ENCODE measurements at regions not wholly inside any gene's neighbourhood (a gene's known extent, or its start where the extent isn't known, plus 50 kb on each side); places are given as distances from the start of the nearest gene placed in this dataset.

DNA sequence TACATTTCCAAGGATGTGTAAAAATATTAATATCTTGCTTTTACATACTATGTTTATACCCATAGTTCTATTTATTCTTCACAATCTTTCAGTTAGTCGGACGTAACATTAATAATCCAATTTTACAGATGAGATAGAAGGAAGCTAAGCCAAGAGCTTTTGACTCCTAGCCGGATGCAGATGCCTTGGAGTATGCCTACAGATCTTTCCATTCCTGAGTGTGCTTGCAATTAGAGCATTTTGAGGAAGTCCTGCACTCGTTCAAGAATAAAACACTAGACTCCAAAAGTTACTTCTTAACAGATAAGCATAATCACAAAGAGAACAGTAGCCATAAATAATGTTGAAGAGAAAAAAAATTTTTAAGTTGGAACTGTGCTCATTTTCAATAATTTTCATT lies 337.6 kb upstream of the CLEC14A start:
- no peak overlapping the region for H3K23ac ChIP-seq (ENCODE audit: low read depth, low read length)
- POLR2A ChIA-PET (ENCODE audit: unreplicated experiment) = no interaction called here
- no peak overlapping the region for H2AK5ac ChIP-seq (ENCODE audit: low read depth, low read length)
- no peak overlapping the region for H2BK15ac ChIP-seq (ENCODE audit: low read depth, low read length)
- no peak overlapping the region for H3K4me3 ChIP-seq (ENCODE audit: insufficient read depth, low read depth, low read length)
- in situ Hi-C loops (cut with MboI; ENCODE audit: low sequenced_read_pairs) (no loop called here), intact Hi-C loops (cut with micrococcal nuclease) (no loop called here), dilution Hi-C loops (cut with HindIII; ENCODE audit: low sequenced_read_pairs, unreplicated experiment) (no loop called here)
- H3K4me2 ChIP-seq (ENCODE audit: low read depth, low read length) = no peak overlapping the region
- H4K20me1 ChIP-seq (ENCODE audit: insufficient read depth, low read length) = no peaks in the 10 kb centered on the region
- no peaks in the 10 kb centered on the region for H3K4me1 ChIP-seq (ENCODE audit: control insufficient read depth, insufficient read depth, low read length)
- CTCF ChIA-PET = no interaction called here
- no peaks in the 10 kb centered on the region for H3K9me3 ChIP-seq (ENCODE audit: control insufficient read depth, insufficient read depth, low read length)
- no peak overlapping the region for H3K4ac ChIP-seq (ENCODE audit: low read depth, low read length)
- H3K56ac ChIP-seq (ENCODE audit: extremely low read depth, insufficient read depth, low read length) = no peak overlapping the region
- H2AK9ac ChIP-seq (replicated peaks; ENCODE audit: low read depth, low read length, poor library complexity) = no peak overlapping the region
- H3K9ac ChIP-seq (ENCODE audit: low read depth, low read length) = no peak overlapping the region
- H2AFZ ChIP-seq (replicated peaks; ENCODE audit: low read length, poor library complexity) = no peak overlapping the region
- no peaks in the 10 kb centered on the region for H3K36me3 ChIP-seq (ENCODE audit: control insufficient read depth, insufficient read depth, low read length)
- H3K9me1 ChIP-seq (ENCODE audit: insufficient read depth, low read length) = no peaks in the 10 kb centered on the region
- no peak overlapping the region for H3K14ac ChIP-seq (replicated peaks; ENCODE audit: low read depth, low read length)
- TF ChIP-seq BHLHE40 (IDR thresholded peaks at IDR 0.05; ENCODE audit: low read depth, low read length) (no peak), POLR2A (IDR thresholded peaks at IDR 0.05; ENCODE audit: low read depth, low read length) (no peak), RCOR1 (IDR thresholded peaks at IDR 0.05; ENCODE audit: insufficient replicate concordance, low read length) (no peak), MAFK (IDR thresholded peaks at IDR 0.05; ENCODE audit: low read depth, low read length) (no peak), RAD21 (IDR thresholded peaks at IDR 0.05; ENCODE audit: low read length) (no peak), MAZ (IDR thresholded peaks at IDR 0.05; ENCODE audit: borderline replicate concordance, low read depth, low read length) (no peak), CHD1 (IDR thresholded peaks at IDR 0.05; ENCODE audit: low read depth, low read length) (no peak), MXI1 (IDR thresholded peaks at IDR 0.05; ENCODE audit: borderline replicate concordance, low read depth, low read length) (no peak), NFE2L2 (IDR thresholded peaks at IDR 0.05; ENCODE audit: low read depth, low read length) (no peak), RFX5 (IDR thresholded peaks at IDR 0.05; ENCODE audit: low read depth, low read length) (no peak), SMC3 (IDR thresholded peaks at IDR 0.05; ENCODE audit: low read depth, low read length) (no peak)
- TF ChIP-seq, protein P1, sequence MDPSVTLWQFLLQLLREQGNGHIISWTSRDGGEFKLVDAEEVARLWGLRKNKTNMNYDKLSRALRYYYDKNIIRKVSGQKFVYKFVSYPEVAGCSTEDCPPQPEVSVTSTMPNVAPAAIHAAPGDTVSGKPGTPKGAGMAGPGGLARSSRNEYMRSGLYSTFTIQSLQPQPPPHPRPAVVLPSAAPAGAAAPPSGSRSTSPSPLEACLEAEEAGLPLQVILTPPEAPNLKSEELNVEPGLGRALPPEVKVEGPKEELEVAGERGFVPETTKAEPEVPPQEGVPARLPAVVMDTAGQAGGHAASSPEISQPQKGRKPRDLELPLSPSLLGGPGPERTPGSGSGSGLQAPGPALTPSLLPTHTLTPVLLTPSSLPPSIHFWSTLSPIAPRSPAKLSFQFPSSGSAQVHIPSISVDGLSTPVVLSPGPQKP (IDR thresholded peaks at IDR 0.05; ENCODE audit: borderline replicate concordance, low read depth, low read length) = no peak
- DNase-seq (no peak), ATAC-seq (ENCODE audit: low read depth) (no peak)
- H4K8ac ChIP-seq (ENCODE audit: low read depth in 2 of 2, low read length in 2 of 2) = no peak overlapping the region
- WGBS, 2 experiments (ENCODE audit: extremely low coverage in 2 of 2, insufficient read length in 1 of 2) = no CpG with 5 or more reads among the region's 4 CpGs
- H4K91ac ChIP-seq (ENCODE audit: insufficient read depth, low read depth, low read length) = no peak overlapping the region
- H4K5ac ChIP-seq (ENCODE audit: low read depth, low read length) = no peak overlapping the region
- H3K79me1 ChIP-seq (ENCODE audit: low read depth in 1 of 2, low read length in 2 of 2) = no peaks in the 10 kb centered on the region
- H2BK20ac ChIP-seq (ENCODE audit: low read depth, low read length) = no peak overlapping the region
- BruUV-seq (replicated peaks) = no TSS peak
- no peak overlapping the region for H2BK5ac ChIP-seq (ENCODE audit: low read depth, low read length, poor library complexity, severe bottlenecking)
- H3K27me3 ChIP-seq (ENCODE audit: control insufficient read depth, insufficient read depth, low read length) = no peaks in the 10 kb centered on the region
- no peak overlapping the region for H3K18ac ChIP-seq (ENCODE audit: low read depth, low read length)
- no peak overlapping the region for H3K27ac ChIP-seq (ENCODE audit: insufficient read depth, low read length)
- no peak overlapping the region for H2BK120ac ChIP-seq (ENCODE audit: low read depth, low read length)
